ENCODE measurements at regions not wholly inside any gene's neighbourhood (a gene's known extent, or its start where the extent isn't known, plus 50 kb on each side); places are given as distances from the start of the nearest gene placed in this dataset.

- TF ChIP-seq CTCF (IDR thresholded peaks at IDR 0.05; ENCODE audit: insufficient read depth, low read length, poor library complexity, severe bottlenecking), result no peak
- no peak for TF ChIP-seq EZH2phosphoT487 (conservative IDR thresholded peaks at IDR 0.05; ENCODE audit: low read length)
Measured at GRCh38 chr12:97912943-97913342, 450.3 kb downstream of the RMST start.
